Cerebellar cortex (tissue), 1 donor: ENCODE measurements at regions not wholly inside any gene's neighbourhood (a gene's known extent, or its start where the extent isn't known, plus 50 kb on each side); places are given as distances from the start of the nearest gene placed in this dataset.
"Not testable (repeated sequence)": the region's sequence is repeated elsewhere in the genome, so short reads cannot be mapped to it uniquely, and the experiment has no call there.

ENCODE experiments used
- DNase-seq: peaks from one replicate; pipeline ENCODE4 v3.0.0-alpha.2; 2015; ENCODE audit warnings: low spot score

DNA sequence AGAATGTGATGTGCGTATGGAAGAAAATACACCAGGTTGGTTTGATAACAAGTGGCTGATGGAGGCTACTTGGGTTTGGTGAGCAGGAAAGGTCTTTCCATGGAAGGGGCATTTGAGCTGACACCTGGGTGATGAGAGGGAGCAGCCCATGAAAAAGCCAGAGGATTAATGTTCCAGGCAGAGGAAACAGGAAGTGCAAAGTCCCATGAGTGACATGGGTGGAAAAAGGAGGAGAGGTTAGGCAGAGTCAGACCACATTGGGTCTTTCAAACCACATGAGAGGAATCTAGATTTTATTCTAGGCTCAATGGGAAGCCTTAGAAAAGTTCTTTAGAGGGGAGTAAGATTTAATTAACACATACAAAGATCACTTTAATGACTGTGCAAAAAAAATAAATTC lies 195.7 kb downstream of the LRATD1 start:
- DNase-seq, result no peak

DNA sequence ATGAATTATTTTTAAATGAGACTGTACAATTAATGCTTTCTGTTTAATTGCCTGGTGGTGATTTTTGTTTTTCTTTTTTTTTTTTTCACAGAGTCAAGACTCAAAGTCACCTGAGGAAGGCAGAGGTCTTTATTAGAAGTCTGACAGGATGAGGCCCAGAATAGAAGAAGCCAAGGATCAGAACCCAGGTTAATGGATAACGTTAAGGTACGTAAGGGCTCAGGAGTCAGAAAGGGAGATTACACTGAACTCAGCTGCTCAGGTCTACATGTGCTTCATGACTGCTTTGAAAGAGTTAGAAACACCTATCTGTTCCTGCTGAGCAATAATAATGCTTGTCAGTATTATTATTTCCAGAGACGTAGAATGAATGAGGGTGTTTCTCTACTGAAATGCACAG lies 196.5 kb downstream of the LRATD1 start:
- DNase-seq, result no peak

DNA sequence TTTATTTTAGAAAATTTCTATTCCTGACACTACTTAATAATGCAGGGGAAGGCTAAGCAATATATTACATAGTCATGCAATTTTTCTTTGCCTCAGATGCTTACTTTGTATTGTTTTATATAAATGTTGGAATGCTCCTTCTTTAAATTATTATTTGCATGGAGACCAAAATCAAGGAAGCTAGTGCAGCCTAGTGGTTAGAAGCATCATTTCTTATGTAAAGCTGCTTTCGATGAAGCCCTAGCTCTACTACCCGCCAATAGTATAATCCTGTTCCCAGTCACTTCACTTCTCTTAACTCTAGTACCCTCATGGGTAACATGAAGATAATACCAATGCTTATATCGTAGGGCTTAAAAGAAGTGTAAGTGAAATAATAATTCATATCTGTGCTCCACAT lies 198.9 kb downstream of the LRATD1 start:
- DNase-seq, result no peak

DNA sequence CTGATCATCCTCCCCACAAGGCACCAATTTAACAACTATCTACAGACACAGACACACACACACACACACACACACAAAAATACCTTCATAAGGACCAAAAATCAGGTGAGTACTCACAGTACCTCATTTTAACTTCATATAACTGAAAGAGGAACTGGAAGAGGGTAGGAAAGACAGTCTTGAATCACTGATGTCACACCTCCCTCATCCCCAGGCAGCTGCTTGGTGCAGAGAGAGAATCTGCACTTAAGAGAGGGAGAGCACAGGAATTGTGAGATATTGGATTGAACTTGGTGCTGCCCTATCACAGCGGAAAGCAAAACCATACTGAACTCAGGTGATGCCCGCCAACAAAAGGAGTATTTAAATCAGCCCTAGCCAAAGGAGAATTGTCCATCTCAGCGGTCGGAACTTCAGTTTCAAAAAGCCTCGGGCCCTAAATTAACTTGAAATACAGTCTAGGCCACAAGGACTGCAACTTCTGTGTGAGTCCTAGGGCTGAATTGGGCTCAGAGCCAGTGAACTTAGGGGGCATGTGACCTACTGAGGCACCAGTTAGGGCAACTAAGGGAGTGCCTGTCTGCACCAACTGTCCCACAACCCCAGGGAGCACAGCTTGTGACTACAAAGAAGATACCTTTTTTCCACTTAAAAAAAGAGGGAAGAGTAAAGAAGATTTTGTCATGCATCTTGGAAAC lies 211.1 kb downstream of the LRATD1 start:
- DNase-seq, result no peak

DNA sequence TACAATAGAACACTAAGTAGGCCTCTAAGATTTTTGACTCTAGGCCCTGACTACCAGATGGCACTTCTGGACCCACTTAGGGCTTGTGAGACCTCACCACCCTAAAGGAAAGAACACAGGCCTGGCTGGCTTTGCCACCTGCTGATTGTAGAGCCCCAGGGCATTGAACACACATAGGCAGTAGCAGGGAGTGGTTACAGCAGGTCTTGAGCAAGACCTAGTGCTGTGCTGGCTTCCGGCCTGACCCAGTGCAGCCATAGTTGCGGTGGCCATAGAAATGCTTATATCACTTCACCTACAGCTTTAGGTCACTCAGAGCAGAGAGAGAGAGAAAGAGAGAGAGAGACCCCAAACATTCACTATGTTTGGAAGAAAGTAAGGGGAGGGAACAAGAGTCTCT lies 223.2 kb downstream of the LRATD1 start:
- DNase-seq, result no peak

DNA sequence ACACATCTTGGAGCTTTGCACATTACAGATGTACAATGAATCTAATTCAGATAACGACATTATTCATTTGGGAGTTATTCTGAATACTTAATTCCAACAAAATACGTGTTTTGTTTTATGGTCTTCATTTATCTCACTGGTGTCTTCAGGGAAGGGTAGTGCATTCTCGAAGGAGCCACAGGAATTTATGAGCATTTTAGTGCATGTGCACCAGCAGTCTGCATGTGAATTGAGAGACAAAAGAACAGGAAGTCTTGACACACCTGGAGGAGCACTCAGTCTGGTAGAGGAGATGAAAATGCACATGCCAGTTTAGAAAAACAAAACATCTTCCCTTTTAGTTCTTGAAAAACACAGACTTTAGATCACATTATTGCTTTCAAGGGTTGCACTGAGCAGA lies 228.7 kb downstream of the LRATD1 start:
- DNase-seq, result no peak

DNA sequence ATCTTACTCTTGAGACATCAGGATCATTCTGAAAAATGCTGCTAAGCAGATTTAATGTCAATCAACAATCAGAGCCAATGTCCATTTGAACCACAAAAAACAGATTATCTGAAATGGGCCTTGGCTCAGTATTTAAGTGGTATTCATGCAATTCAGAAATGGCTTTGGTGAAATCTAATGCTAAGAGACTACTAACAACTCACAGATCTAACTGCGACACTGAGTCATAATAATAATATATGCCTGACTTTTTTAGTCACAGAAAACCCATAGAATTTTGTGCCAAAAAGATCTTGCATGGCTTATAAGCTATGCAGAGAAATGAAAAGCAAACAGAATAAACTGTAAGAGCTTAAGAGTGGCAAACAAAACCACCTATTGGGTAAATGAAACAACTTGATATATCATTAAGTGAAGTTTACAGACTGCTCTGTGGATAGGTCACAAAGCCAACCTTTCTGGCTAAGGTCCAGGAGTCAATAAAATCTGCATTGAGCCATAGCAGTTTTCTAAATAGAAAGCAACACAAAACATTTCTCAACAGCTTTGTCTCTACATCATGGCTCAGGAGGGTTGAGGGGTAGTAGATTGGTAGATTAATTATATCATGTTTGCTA lies 234.3 kb downstream of the LRATD1 start:
- DNase-seq, result no peak

DNA sequence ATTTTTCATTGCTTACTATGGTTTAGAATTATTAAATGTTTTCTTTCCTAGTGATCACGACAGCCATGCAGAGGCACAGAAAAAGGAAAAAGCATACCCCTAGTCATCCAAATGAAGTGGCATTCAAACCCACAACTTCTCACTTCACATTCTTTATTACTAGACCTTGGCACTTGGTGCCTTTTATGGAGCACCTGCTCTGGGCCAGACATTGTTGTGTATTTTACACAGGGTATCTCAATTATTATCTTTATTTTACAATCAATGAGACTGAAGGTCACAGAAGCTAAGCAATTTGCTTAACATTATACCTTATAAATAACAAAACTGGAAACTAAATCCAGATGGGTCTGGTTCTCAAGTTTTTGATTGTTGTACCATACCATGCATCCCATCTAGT lies 235.3 kb downstream of the LRATD1 start:
- DNase-seq, result no peak

DNA sequence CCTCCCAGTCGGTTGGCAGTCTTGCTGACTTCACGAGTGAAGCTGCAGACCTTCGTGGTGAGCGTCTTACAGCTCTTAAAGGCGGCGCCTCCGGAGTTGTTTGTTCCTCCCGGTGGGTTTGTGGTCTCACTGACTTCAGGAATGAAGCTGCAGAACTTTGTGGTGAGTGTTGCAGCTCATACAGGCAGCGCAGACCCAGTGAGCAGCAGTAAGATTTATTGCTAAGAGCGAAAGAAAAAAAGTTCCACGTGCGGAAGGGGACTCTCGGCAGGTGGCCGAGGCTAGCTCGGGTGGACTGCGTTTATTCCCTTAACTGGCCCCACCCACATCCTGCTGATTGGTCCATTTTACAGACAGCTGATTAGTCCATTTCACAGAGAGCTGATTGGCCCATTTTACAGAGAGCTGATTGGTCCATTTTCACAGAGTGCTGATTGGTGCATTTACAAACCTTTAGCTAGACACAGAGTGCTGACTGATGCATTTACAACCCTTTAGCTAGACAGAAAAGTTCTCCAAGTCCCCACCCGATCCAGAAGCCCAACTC lies 240.3 kb downstream of the LRATD1 start:
- DNase-seq, result no peak

DNA sequence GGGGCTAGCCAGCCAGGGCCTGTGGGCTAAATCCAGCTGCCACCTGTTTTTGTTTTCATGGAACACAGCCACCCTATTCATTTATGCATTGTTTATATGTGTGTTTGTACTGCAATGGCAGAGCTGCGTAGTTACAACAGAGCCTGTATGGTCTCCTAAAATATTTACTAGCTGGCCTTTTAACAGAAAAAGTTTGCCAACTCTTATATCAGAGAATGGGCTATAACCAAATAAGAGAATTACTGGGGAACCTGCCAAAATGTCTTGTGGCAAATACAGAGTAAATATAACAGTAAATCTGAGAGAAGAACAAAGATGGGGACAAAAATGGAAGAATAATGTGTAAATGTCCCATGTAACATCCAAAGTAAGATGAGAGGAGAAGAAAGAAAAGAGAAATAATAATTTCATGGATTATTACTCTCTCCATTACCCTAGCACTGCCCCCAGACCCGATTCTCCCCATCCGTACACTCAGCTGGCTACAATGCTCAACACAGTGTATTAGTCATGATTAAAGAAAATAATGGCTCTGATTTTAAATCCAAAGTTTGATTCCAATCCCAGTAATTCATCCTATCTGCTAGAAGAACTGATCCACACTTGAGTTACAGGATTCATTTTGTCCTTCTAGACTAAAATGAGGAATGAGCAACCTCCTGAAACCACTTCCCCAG lies 249.3 kb downstream of the LRATD1 start:
- DNase-seq, result no peak

DNA sequence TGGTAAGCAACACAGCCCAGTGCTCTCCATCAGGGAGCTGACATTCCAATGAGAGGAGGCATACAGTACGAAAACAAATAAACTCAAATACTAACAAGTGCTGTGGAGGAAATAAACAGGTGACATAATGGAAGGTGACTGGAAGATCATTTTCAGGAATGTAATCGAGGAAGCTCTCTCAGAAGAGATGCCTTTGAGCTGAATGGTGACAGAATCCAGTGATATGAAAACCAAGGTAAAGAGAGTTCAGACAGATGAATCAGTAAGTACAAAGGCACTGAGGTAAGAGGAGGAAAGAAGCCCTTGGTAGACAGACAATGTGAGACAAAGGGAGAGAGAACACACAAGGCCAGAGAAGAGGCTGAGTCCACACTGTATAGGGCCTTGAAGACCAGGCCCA lies 252.1 kb downstream of the LRATD1 start:
- DNase-seq, result no peak

DNA sequence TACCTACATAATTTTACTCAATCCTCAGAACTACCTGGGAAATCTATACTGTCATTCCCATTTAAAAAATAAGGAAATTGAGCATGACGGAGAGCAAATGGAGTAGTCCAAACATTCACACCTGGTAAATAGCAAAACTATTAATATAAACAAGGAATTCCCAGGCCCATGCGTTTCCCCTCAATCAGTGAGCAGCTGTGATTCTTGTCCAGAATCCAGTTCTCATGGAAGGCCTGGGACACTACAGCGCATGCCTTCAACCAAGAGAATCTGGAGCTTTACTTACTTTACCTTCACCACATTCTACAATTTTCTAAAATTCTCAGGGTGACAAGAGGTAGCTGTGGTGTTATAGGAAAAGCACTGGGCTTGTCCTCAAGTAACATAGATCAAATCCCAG lies 259.0 kb downstream of the LRATD1 start:
- no peak for DNase-seq

DNA sequence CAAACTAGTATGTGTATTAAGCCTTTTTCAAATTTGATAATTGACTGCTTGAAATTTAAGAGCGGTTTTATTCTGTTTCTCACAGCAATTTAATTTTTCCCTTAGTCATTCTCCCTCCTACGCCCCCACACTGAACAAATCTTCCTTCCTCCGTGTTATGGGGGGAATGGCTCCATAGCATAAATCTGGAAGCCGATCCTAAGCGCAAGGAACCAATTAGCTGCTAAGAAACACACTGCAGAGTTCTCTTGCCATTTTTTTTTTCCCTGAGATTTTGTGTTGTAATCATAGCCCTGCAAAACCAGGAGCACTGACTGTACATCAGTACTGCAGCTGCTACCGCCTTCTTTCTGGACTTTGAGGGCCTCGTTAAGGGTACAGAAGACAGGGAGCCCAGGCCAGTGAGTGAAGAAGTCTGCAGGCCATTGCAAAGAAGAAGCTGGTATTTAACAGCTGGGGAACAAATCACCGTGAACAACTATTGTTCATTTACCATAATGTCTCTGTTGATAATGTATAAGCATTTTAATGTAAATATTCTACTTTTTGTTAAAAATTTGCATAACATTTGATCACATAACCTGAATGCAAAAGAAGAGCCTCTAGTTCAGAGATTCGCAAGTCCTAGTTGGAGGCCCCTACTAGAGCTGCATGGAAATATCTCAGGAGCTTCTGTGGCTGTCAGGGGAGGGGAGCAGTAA lies 264.0 kb downstream of the LRATD1 start:
- no peak for DNase-seq

DNA sequence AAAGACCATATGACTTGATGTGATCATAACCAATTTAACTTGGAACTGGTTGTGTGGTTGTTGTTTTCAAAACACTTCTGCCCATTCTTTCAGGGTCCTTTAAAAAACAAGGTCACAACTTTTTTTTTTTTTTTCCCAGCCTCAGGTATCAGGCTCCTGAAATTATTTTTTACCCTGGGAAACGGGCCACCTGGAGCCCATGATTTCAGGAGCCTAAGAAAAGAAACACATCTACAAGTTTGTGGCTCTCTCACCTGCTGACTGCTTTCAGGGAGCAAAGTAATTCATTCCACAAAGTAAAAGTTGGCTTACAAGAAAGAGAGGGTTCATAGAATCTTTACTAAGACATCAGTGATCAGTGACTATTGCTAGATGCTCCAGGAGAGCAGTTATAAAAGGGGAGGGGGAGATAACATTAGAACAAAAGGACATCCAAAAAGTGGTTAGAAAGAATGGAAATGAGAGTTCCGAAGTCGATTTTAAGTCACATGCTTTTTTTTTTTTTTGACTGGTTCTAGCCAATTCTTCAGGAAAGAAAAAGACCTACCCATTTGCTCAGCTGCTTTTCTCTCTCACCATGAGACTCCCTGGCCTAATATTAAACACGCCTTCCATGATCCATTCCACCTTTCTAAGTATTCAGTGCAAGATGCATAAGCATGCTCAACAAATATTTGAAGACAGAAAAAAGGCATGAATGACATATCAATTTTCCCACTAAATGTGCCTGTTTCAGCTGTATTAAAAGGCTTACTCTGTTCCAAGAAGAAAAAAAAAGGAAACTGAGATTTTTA lies 267.3 kb downstream of the LRATD1 start:
- DNase-seq, result no peak

DNA sequence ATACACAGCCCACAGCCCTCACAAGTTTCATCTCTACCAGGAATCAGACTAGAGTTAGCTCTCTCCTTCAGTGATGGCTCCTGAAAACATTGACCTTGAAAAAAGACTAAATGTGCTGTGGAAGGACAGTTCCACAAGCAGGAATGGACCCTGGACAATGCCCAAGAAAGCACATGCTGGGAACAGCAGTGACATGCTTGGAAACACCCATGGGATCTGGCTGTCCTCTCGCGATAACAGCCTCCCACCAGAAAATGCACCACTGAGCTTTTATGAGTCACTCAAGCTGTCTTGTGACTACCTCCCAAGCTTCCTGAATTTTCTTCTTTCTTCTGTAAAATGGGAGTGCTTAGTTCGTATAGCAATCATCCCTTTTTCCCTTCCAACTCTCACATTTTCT lies 269.2 kb downstream of the LRATD1 start:
- no peak for DNase-seq

DNA sequence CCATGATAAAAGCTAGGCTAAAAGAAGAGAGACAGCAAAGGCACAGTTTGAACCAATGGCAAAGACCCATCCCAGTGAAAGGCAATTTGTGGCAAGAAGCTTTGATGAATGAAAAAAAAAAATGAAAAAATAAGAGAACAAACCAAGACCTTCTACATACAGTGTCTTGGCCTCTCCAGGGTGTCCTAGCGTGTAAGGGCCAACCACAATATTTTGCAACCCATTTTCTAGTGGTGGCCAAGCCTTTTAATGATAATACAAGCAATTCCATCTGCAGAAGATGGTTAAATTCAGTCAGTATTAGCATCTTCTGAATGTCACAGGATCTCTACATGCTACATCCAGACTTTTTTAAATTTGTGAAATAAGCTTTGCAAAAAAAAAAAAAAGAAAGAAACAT lies 270.4 kb downstream of the LRATD1 start:
- DNase-seq, result no peak

DNA sequence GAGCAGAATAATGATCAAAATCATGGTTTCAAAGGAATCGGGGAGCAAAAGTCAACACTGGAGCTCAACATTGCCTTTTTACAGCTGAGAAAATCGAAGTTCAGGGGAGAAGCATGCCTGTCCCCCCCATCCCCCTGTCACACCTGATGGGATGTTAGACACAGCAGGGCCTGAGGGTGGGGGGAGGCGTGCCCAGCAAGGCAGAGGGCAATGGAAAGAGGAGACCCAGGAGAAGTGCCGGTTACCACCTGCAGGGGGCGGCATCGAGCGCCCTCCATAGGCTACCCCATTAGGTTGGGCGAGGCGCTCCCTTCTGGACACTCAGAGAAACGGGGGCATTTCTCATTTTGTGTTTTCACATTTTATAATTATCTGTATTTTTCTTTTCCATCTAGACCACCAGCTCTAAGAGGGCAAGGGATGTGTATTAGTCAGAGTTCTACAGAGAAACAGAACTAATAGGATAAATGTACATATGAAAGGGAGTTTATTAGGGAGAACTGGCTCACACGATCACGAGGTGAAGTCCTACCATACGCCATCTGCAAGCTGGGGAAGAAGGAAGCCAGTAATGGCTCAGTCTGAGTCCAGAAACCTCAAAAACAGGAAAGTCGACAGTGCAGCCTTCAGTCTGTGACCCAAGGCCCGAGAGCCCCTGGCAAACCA lies 271.3 kb downstream of the LRATD1 start:
- DNase-seq, result peak; percentile 40

DNA sequence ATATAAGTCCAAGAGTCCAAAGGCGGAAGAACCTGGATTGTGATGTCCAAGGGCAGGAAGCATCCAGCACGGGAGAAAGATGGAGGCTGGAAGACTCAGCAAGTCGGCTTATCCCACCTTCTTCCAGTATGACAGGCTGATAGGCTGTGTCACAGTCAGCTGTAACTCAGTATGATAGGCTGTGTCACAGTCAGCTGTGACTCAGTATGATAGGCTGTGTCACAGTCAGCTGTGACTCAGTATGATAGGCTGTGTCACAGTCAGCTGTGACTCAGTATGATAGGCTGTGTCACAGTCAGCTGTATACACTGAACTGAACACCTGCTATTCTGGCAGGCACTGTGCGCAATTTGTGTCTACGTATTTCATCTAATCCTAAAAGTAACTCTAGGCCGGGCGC lies 271.9 kb downstream of the LRATD1 start:
- DNase-seq, result not testable (repeated sequence)

DNA sequence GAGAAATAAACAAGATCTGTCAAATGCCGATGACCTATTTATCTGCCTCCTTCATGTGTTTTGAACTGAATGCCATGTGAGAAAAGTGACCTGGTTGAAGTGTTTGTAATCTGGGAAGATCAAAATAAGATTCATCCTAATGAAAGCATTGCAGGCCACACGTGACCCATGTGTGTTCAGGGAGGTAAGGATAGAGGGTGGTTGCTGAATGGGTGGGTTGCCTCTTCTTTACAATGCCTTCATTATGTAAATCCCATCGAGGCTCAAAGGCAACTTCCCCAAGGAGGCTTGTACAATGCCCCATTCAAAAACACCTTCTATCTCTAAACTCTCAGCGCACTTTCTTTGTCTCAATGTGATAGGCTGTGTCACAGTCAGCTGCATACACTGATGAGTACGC lies 273.1 kb downstream of the LRATD1 start:
- no peak for DNase-seq

DNA sequence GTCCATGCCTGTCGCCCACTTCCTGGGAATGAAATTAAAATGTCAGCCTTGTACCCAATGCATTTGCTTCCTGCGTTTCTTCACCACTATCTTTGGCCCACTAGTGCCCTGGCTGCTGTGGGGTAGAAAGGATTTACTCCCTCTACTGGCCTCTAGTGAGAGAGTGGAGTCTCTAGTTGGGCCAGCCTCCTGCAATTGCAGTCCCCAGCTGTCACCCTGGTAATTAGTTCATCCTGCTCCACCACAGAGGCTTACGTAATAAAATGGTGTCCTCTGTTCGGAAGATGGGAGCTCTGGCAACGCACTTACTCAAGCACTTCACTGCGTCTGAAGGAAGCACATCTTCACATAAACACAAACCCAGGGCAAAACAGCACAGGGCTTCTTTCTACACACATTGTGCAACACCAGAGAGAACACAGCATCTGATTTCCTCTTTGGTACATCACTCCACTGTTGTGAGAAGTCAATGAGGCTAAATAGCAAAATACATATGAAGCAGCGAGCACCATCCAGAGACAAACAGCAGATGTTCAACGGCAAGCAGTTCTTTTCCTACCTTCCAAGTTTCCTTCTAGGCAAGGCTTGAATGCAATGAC lies 274.6 kb downstream of the LRATD1 start:
- DNase-seq, result no peak

DNA sequence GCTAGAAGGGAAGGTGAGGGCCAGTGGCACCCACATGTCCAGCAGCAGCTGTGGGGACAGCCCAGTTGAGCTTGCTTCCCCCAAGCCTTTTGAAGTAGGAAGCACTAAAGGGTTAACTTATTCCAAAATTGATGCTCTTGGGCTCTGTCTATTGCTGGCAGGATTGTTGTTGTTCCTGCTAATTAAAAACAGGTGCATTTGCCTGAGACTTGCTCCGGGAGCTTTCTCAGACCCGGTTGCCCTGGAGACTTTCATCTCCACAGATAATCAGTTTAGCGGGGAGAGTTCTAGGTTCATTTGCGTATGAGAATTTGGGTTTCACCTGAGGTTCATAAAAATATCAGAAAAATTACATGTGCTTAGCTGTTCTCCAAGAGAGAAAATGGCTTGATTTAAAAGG lies 277.3 kb downstream of the LRATD1 start:
- no peak for DNase-seq
